GM21526 (cell line): ENCODE measurements at regions not wholly inside any gene's neighbourhood (a gene's known extent, or its start where the extent isn't known, plus 50 kb on each side); places are given as distances from the start of the nearest gene placed in this dataset.

Experiments used
- ATAC-seq: cut with Tn5 transposase; IDR thresholded peaks from one replicate; pipeline ENCODE4 v1.9.1; 2021; ENCODE audit warnings: moderate library complexity; ENCODE audit not compliant: unreplicated experiment, low FRiP score

DNA sequence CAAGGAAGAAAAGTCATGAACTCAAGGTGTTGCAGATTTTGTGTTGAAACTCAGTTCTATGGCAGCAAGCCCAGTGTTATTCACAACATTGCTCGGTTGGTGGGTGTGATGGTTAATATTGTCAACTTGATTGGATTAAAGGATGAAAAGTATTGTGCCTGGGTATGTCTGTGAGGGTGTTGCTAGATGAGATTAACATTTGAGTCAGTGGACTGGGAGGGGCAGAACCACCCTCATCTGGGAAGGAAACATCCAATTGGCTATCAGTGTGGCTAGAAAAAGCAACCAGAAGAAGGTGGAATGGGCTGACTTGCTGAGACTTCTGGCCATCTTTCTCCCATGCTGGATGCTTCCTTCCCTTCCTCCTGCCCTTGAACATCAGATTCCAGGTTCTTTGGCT, 353.2 kb downstream of the ADRA2A start:
- ATAC-seq = no peak

DNA sequence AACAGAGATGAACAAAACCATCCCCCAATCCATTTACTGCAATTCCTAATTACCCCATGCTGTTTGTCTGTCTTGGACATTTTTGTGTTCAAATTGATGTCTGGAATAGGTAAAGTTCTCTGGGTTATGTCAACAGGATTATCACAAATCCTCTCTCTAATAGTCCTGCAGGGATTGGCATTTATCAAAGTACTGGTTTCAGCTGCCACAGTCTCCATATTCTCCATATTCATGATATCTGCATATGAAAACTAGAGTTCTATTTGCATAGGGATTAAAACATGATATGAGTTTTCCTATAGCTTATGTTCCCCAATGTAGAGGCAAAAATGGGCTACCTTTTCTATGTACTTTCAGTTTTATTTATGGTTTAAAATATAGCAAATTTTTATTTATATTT, 355.8 kb downstream of the ADRA2A start:
- ATAC-seq = no peak

DNA sequence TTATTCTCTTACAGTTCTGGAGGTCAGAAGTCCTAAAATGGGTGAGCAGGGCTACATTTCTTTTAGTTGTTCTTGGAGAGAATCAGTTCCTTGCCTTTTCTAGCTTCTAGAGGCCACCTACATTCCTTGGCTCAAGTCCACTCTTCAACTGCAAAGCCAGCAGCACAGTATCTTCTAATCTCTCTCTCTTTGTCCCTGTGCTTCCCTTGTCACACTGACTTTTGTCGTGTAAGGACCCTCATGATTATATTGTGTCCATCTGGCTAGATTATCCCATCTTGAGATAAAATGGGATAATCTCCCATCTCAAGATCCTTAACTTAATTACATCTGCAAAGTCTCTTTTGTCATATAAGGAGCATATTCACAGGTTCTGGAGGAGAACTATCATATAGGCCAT, 359.0 kb downstream of the ADRA2A start:
- ATAC-seq = no peak

DNA sequence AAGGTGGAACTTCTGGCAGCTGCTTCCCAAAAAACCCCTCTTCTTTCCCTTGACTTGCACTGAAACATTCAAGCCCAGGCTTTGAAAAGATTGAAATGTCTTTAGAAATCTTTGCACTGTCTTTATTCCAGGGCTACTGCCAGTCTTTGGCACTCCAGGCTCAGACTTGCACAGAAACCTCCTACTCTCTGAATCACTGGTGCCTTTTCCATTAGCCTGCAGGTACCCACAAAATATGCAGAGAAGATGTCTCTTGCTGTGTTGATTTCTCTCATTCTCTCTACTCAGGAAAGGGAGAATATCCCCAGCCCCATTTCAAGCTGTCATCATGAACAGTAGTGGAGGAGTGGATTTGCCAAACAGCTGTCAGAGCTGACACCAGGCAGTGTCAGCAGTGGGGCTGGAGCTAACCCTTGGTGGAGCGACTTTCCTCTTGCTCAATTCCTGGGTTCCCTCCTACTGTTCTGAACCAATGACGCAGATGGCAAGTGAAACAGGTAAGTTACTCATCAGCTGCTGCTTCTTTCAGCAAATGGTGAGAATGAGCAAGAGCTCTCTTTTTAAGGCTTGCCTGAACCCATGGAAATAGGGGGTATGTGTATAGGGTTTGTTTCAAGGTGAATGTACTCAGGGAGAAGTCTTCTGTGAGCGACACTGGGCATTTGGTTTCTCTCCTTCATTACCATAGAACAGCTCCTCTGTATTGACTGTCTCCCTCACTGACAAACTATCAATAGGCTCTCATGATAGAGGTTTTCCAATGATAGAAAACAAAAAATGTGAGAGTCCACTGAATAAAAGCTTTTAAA, 362.4 kb downstream of the ADRA2A start:
- no peak for ATAC-seq

DNA sequence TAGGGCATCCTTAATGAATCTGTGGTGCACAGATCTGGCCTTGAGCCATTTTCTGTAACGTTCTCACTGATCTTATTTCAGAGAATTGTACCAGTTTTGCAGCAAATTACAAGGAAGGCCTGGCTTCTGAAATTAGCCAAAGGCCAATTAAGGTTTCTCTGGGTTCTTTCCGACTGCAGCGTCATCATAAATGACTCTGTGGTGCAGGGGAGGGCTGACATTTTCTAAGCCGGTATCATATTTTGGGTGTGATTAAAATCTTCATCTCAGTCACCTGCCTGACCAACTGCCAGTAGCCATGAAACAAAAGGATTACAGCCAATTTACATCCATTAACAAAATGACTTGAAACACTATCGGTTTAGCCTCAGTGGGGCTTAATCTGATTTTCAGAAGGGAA, 363.7 kb downstream of the ADRA2A start:
- ATAC-seq = no peak

DNA sequence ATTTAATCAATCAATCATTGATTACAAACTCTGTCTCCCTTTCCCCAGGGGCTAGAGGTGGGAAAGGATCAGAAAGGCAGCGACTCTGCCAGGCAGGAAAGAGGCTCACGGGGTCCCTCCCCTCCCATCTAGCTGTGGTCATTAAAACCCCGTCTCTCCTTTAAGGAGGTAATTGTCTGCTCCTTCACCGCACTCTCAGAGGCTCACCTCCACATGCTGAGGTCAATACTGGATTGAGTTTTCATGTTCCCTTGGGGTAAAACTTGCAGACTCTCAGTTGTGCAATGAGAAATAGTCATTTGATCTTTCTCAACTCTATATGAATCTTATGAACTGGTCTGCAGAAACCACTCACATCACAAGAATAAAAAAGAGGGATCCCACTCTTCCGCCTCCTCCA, 368.8 kb downstream of the ADRA2A start:
- no peak for ATAC-seq

DNA sequence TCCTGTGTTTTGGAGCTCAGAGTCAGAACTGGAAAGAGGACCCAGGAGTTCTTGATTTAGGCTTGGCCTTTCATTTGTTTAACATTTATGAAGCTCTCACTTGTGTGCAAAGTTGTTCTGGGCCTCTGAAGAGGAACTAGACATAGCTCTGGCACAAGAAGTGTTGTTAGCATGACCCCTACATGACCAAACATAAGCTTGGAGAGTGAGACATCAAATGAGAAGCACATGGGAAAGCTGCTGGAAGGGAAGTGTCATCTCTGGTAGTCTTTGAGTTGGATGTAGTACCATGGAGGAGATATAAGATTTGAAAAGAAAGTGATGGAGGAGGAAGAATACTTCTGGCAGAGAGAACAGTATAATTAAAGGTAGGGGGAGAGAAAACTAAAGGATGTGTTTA, 370.1 kb downstream of the ADRA2A start:
- no peak for ATAC-seq

DNA sequence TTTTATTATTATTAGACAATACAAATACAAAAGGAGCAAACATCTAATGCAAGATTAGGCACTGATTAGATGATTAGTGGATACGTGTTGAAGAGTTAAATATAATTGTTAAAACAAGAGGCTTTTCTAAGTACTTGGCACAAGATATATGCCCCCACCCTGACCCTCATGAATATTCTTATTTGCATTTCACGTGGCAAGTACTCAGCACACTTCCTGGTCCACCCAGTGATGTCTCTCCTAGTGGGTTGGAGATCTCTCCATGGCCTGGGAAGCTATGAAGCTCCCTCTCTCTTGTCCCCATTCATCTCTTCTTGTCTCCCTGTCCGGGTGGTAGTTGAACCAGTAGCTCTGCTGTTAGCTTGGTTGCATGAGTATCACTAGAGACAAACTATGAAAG, 375.3 kb downstream of the ADRA2A start:
- ATAC-seq = no peak

DNA sequence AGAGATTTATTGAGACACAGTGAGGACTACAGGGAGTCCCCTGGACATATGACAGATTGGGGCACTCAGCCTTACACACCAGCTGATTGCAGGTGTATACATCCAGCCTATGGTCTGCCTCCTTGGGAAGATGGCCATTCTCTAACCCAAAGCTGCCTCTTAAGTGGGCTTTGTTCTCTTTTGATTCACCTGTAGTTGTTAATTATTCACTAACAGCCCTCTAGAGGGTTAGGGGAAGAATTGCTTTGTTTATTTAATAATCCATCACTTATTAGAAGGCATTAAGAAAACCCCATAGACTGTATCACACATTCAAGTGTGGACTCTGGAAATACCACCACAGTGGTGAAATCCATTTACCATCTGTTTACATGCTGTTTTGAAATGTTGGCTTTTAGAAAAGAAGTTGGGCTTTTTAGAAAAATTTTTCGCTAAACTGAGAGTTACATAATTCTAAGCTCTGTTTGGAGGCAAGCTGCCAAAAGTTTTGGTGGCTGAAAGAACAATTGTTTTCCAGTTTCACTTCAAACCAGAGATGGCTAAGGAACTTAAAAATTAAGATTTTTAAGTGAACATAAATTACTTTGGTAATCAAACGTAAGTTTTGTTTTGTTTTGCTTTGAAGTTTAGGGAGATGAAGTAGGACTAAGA, 379.1 kb downstream of the ADRA2A start:
- ATAC-seq = no peak

DNA sequence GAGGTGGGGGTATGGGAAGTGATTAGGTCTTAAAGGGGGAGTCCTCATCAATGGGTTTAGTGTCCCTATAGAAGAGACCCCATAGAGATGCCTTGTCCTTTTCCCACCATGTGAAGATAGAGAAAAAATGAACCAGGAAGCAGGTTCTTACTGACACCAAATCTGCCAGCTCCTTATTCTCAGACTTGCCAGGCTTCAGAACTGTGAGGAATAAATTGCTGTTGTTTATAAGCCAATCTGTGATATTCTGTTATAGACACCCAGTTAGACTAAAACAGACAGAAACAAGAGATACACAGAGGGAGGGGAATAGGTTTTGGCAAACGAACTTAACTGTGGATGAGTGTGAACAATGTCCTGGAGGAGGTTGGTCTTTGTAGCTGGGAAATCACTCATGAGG, 381.4 kb downstream of the ADRA2A start:
- ATAC-seq = no peak

DNA sequence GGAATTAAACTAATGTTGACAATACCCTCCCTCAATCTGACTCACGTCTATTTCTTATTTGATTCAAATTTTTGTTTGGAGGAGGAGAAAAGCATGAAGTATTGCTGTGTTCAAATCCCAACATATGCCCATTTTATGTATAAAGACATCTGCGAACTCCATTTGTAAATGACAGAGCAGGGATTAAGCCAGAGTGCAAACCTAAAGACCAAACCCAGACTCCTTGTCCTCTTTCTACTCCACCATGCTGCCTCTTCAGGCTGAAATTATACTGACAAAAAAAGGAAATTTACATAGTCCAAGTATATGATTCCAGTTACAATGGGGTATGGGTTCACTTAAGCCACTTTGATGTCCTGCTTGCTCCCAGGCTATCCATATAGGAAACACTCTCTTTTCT, 383.1 kb downstream of the ADRA2A start:
- no peak for ATAC-seq

DNA sequence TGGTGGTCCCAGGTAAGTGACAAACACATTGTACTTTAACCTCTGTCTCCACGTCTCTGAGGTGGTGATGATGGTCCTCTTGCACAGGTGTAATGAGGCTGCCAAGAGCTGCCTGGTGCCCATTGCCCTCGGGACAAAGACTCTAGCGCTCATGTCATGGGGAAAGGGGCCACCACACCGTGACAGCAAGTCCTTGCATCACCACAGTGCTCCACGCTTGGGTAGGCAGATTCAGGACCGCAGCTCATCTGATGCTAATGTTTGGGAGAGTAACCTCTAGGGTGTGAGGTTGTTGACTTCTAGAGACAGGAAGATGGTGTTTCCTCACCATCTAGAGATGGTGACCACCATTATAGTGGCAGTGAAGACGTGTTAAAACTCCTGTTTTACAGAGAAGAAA, 395.6 kb downstream of the ADRA2A start:
- no peak for ATAC-seq

DNA sequence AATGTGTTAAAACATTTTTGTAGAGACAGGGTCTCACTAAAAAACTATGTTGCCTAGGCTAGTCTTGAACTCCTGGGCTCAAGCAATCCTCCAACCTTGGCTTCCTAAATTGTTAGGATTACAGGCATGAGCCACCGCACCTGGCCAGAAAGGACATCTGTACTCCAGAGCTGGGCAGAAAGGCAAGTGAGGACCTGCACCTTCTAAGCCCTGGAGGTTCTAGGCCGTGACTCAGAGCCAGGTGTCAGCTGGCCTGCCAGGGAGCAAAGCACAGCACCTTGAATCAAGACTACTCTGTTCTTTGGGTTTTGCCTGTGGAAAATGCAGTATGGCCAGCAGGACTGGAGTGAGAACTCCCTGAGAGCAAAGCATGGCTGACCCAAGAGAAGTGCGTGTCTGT, 396.5 kb downstream of the ADRA2A start:
- ATAC-seq = no peak

DNA sequence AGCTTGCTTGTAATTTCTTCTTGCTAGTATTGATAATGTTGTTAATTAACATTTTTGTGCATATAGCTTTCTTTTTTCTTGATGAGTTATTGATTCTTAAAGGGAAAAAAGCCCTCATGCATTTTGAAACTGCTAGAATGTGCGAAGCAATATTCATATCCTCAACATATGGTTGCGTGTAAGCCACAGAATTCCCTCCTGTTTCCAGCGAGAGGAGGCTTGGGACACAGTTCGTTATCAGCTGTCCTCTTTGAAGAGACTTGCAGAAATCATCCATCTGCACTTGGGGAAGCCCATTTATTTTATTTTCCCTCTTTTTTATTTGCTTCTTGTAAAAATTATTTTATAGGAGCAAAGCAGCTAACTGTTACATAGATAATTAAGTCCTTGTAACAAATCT, 398.0 kb downstream of the ADRA2A start:
- ATAC-seq = no peak

DNA sequence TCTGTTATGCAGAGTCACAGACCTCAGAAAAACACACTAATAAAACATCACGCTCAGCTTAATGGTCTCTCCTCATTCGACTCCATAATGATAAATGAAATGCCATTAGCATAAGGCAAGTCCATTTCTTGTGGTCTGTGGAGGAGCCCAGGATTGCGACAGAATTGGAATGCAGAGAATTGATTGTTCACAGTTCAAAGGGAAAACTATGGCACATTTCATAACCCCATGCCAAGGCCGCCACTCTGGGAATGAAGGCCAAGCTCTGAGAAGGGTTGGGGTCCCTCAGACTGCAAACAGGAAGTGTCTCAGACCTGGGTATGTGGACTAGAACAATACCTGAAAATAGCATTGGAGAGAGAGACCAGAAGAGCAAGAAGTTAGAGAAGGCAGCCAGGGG, 398.9 kb downstream of the ADRA2A start:
- ATAC-seq = no peak

DNA sequence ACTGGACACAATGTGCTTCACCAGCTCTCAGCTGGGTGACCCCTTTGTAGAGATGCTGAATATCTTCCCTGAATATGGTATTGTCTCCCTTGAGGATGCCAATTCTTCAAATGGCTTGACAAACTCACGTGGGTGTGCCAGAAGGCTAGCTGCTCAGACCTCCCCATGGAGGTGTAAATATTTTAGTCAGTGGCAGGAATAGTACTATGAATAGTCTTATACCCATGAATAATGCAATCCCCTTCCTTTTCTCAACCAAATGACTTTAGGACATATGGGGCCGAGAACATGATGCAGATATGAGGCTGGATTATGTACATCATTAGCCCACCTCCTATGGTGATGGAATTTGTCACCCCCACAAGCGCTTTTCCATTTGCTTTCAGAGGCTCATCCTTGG, 401.8 kb downstream of the ADRA2A start:
- ATAC-seq = no peak

DNA sequence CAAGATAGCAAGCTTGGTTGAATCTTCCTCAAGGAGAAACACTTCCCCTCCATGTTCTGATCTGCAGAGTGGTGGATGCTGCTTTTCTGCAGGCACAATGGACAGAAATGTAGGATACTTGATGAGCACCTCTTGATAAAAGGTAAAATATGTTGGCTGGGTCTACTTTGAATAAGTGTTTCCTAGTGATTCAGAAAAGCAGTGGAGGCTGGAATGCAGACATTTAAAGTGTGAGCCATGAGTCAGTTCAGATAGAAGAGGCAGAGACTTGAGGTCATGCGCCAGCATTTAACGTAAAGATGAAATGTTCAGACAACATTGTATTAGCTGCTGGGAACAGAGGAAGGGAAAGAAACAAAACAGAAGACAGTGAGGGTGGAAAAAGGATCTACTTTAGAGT, 403.1 kb downstream of the ADRA2A start:
- no peak for ATAC-seq

DNA sequence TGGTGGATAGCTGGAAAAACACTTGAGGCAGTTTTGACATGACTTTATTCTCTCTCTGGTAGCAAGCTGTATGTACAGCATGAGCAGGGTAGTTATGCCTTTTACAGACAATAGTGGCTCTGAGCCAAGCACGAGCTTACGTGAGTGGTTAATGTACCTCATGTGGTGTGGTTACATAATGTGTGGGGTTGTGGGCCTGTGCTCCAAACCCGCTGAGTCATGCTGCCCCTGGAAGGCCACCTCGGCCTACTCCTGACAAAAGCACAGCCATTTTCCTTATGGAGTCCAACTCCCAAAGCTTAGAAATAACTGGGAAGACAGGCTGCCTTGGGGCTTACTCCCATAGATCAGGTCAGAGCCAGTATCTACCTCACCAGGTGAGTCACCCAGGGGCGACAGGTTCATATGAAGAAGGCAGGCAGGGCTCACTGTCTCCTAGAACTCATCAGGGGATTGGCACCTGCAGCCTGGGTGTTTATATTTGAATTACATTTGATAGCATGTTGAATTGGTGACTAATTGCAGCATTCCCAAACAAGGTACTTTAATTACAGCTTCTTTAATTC, 404.5 kb downstream of the ADRA2A start:
- no peak for ATAC-seq

DNA sequence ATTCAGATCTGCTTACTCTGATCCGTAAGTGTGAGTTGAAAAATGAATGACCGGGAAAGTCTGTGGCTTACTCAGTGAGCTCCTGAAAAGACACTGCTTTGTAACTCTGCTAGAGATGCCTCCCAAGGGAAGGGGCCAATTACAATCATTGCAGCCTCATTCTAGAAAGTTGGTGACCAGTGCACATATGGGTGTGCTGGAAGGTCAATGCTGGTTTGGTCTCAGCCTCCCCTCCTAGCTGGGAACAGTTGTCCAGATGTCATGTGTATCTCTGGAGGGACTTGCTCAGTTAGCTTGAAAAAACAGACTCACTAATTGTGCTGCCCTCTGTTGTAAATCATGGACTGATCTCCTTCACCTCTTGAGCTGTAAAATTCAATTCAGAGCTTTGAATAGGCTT, 405.0 kb downstream of the ADRA2A start:
- ATAC-seq = no peak

DNA sequence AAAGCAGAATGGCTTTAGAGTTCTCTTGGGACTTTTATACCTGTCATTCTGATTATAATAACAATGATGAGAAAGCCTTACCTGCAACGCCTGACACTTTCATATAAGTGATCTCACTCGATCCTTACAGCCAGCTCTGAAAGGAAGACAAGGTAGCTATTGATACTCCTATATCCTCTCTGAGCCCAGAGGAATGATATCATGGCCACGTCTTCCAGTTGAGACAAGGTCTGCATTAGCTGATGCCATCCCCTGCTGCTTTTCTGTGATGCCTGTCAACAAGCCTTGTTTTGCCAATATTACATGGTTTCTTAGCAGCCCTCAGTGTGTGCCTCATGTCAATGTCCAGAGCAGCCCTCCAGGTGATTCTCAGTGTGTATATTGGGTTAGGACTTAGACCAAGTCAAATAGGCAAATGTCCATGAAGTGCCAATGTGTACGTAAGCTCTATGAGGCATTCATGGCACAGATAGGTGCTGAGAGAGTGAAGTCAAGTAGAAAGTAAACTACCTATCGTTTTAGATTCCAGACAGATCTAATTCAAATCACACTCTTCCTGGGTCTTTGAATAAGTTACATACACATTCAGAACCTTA, 405.9 kb downstream of the ADRA2A start:
- ATAC-seq = no peak

DNA sequence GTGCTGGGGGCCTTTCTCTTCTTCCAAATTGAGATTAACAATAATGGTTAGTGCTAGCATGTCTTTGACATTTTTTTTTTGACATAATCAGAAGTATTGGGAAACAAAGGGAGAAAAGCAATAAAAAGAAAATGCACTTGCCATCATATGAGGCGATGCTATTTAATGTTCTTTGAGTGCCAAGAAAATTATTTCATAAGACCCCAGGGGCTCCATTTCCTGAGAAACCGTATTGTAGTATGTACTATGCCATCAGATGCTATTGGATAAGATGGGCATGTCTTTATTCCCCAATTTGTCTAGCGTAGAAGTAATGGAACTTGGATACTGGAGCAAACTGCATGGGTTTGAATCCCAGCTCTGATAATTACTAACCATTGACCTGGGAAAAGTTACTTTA, 408.9 kb downstream of the ADRA2A start:
- ATAC-seq = no peak

DNA sequence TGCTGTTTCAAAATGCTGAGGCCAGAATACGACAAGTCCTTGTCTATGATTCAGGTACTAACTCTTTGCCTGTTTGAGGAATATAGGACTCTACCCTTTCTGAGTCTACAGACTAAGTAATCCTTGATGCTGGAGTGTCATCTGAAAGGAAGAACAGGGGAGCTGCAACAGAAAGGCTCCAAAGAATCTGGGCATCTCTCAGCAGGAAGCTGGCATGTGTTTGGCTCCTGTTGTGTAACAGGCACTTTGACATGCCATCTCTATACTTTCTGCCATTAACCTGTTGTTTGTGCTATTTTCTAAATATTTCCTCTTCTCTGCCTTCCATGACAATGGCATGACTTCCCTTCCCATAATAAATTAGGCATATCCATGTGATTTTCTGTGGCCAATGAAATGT, 409.5 kb downstream of the ADRA2A start:
- ATAC-seq = no peak
